ENCODE measurements at regions not wholly inside any gene's neighbourhood (a gene's known extent, or its start where the extent isn't known, plus 50 kb on each side); places are given as distances from the start of the nearest gene placed in this dataset.

DNA sequence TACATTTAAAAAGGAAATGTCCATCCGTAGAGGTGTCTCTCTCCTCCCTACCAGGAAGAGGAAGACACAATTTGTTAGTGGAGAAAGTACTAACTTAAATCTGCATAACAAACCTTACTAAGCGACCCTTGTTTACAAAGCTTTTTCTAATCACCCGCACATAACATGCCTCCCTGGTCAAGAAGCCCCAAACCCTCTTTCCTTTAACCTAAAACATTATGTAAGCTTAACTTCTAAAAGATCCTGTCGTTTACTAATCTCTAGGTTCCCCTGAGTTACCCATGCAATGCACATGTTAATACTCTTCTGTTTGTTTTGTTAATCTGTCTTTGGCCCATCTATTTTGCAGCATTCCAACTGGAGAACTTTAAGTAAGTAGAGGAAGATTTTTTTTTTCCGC is 630.3 kb upstream of the NRXN1 start:
- DNase-seq (no peak), ATAC-seq (no peak)
- Mint-ChIP-seq H3K27ac (no peak overlapping the region), H3K36me3 (ENCODE audit: low read depth) (no peaks in the 10 kb centered on the region), H3K4me3 (no peak overlapping the region), H3K27me3 (no peaks in the 10 kb centered on the region), H3K4me1 (ENCODE audit: low read depth) (no peaks in the 10 kb centered on the region), H3K9me3 (peaks cover 13% of the 10 kb centered on the region)
- ChIA-PET CTCF (no interaction called here), POLR2A (no interaction called here)
- intact Hi-C loops (cut with micrococcal nuclease), result no loop called here
- TF ChIP-seq, protein P1, sequence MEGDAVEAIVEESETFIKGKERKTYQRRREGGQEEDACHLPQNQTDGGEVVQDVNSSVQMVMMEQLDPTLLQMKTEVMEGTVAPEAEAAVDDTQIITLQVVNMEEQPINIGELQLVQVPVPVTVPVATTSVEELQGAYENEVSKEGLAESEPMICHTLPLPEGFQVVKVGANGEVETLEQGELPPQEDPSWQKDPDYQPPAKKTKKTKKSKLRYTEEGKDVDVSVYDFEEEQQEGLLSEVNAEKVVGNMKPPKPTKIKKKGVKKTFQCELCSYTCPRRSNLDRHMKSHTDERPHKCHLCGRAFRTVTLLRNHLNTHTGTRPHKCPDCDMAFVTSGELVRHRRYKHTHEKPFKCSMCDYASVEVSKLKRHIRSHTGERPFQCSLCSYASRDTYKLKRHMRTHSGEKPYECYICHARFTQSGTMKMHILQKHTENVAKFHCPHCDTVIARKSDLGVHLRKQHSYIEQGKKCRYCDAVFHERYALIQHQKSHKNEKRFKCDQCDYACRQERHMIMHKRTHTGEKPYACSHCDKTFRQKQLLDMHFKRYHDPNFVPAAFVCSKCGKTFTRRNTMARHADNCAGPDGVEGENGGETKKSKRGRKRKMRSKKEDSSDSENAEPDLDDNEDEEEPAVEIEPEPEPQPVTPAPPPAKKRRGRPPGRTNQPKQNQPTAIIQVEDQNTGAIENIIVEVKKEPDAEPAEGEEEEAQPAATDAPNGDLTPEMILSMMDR (IDR thresholded peaks at IDR 0.05), result no peak

DNA sequence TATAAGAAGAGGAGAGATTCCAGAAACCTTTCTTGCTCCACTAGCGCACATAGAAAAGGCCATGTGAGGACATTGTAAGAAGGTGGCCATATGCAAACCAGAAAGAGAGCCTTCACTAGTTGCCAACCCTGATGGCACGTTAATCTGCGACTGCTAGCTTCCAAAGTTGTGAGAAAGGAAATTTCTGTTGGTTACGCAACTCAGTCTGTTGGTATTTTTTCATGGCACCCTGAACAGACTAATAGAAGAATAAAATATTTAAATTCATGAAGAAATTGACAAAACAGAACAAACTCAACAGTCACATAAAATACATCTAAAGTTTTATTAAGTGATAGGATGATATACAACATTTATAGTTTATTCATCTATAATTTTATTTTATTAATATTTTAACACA is 625.9 kb upstream of the NRXN1 start:
- intact Hi-C loops (cut with micrococcal nuclease), result no loop called here
- ATAC-seq, result no peak
- POLR2A ChIA-PET, result no interaction called here

GRCh38 chr2:51650769-51651168 is 618.8 kb upstream of the NRXN1 start:
- CTCF ChIA-PET, result no interaction called here
- DNase-seq (no peak), ATAC-seq (no peak)
- Mint-ChIP-seq H3K36me3 (ENCODE audit: low read depth) (no peaks in the 10 kb centered on the region), H3K9me3 (no peaks in the 10 kb centered on the region), H3K4me3 (no peak overlapping the region), H3K4me1 (ENCODE audit: low read depth) (no peaks in the 10 kb centered on the region), H3K27me3 (no peaks in the 10 kb centered on the region), H3K27ac (no peak overlapping the region)
- intact Hi-C loops (cut with micrococcal nuclease), result no loop called here
- POLR2A ChIA-PET, result no interaction called here
- TF ChIP-seq, protein P1 (IDR thresholded peaks at IDR 0.05), result no peak

More for the DNA sequence above, 625.9 kb upstream of the NRXN1 start:
- H3K4me3 Mint-ChIP-seq, result no peak overlapping the region
- no peaks in the 10 kb centered on the region for H3K36me3 Mint-ChIP-seq (ENCODE audit: low read depth)
- DNase-seq, result no peak
- TF ChIP-seq, protein P1 (IDR thresholded peaks at IDR 0.05), result no peak
- peaks cover 8% of the 10 kb centered on the region for H3K9me3 Mint-ChIP-seq
- H3K4me1 Mint-ChIP-seq (ENCODE audit: low read depth), result no peaks in the 10 kb centered on the region
- H3K27ac Mint-ChIP-seq, result no peak overlapping the region
- CTCF ChIA-PET, result no interaction called here
- H3K27me3 Mint-ChIP-seq, result no peaks in the 10 kb centered on the region

GRCh38 chr2:51649366-51649765 is 617.4 kb upstream of the NRXN1 start:
- H3K4me3 Mint-ChIP-seq, result no peak overlapping the region

DNA sequence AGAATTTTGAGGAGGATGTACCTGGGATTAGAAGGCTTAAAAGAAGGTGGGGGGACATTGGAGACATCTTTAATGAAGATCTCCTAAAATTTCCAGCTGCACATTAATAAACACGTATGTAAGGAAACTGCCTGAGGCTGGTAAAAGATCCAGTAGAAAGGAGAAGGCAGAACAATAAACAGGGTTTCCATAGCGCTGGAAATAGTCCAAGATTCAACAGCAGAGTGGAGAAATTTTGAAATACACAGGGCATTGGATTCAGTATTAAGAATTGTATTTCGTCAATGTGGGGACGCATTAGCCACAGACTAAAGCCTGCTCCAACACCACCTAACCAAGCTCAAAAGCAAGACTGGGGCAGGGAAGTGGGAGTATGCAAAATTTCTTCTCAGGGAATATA is 606.9 kb upstream of the NRXN1 start:
- H3K9me3 Mint-ChIP-seq, result peaks cover 18% of the 10 kb centered on the region
- no peaks in the 10 kb centered on the region for H3K27me3 Mint-ChIP-seq
- TF ChIP-seq, protein P1 (IDR thresholded peaks at IDR 0.05), result no peak
- ChIA-PET POLR2A (no interaction called here), CTCF (no interaction called here)
- no peak overlapping the region for H3K27ac Mint-ChIP-seq
- no peaks in the 10 kb centered on the region for H3K4me1 Mint-ChIP-seq (ENCODE audit: low read depth)
- DNase-seq (no peak), ATAC-seq (no peak)
- no peaks in the 10 kb centered on the region for H3K36me3 Mint-ChIP-seq (ENCODE audit: low read depth)
- intact Hi-C loops (cut with micrococcal nuclease), result no loop called here
- H3K4me3 Mint-ChIP-seq, result no peak overlapping the region

More at GRCh38 chr2:51649366-51649765, 617.4 kb upstream of the NRXN1 start:
- Mint-ChIP-seq H3K27ac (no peak overlapping the region), H3K27me3 (no peaks in the 10 kb centered on the region), H3K4me1 (ENCODE audit: low read depth) (no peaks in the 10 kb centered on the region), H3K9me3 (peaks cover 4% of the 10 kb centered on the region), H3K36me3 (ENCODE audit: low read depth) (no peaks in the 10 kb centered on the region)
- DNase-seq (no peak), ATAC-seq (no peak)
- TF ChIP-seq, protein P1 (IDR thresholded peaks at IDR 0.05), result no peak
- intact Hi-C loops (cut with micrococcal nuclease), result no loop called here
- ChIA-PET CTCF (no interaction called here), POLR2A (no interaction called here)
